Thyroid gland (tissue), 4 donors: ENCODE measurements at regions not wholly inside any gene's neighbourhood (a gene's known extent, or its start where the extent isn't known, plus 50 kb on each side); places are given as distances from the start of the nearest gene placed in this dataset.

Experiments
- DNase-seq, 2 donors: peaks; one replicate each; pipeline ENCODE4 v3.0.0-alpha.2; 2019
- H3K27ac ChIP-seq, 3 donors: fragments of 200-600 bp; sonication (generic); 1 replicate in 2 of 3; 2 replicates in 1 of 3; pipeline ENCODE4 v1.5.1; 2016 to 2019; ENCODE audit warnings: mild to moderate bottlenecking in 1 of 3, moderate library complexity in 1 of 3
- H3K27me3 ChIP-seq: fragments of 200-600 bp; sonication (generic); one replicate; pipeline ENCODE4 v1.5.1; 2019
- H3K36me3 ChIP-seq, 2 donors: fragments of 200-600 bp; sonication (generic); one replicate each; pipeline ENCODE4 v1.5.1; 2016 to 2019
- H3K4me1 ChIP-seq, 2 donors: fragments of 200-600 bp; sonication (generic); one replicate each; pipeline ENCODE4 v1.5.1; 2017 to 2019
- H3K4me3 ChIP-seq, 3 donors: fragments of 200-600 bp; sonication (generic); replicated peaks in 1 of 3; 1 replicate in 2 of 3; 2 replicates in 1 of 3; pipeline ENCODE4 v1.5.1; 2016; ENCODE audit warnings: mild to moderate bottlenecking in 1 of 3
- H3K9me3 ChIP-seq: fragments of 200-600 bp; sonication (generic); one replicate; pipeline ENCODE4 v1.5.1; 2017
- POLR2A ChIP-seq, 2 donors: fragments of 450-650 bp; IDR thresholded peaks; one replicate each; pipeline ENCODE4 v1.6.1; 2017; ENCODE audit warnings: antibody characterized with exemption in 2 of 2, mild to moderate bottlenecking in 2 of 2, moderate library complexity in 1 of 2
- WGBS, 2 donors: methylation state at CpG; one replicate each; pipeline ENCODE4 v1.1.5; 2017; 5-methylcytosine and 5-hydroxymethylcytosine counted together
- intact Hi-C: fragments of 100-400 bp; cut with DNase I; formaldehyde crosslinking; loops from one replicate; pipeline ENCODE4 v1.15.1; 2023
- TF ChIP-seq, protein P1 (sequence below), 6 experiments: fragments of 200-600 bp in 3 of 6; fragments of 450-650 bp in 3 of 6; sonication (generic) in 3 of 6; IDR thresholded peaks; one replicate each; pipeline ENCODE4 v1.5.1; 2016 to 2019; ENCODE audit warnings: antibody characterized with exemption in 6 of 6, mild to moderate bottlenecking in 2 of 6, inconsistent platforms in 1 of 6, moderate library complexity in 1 of 6

DNA sequence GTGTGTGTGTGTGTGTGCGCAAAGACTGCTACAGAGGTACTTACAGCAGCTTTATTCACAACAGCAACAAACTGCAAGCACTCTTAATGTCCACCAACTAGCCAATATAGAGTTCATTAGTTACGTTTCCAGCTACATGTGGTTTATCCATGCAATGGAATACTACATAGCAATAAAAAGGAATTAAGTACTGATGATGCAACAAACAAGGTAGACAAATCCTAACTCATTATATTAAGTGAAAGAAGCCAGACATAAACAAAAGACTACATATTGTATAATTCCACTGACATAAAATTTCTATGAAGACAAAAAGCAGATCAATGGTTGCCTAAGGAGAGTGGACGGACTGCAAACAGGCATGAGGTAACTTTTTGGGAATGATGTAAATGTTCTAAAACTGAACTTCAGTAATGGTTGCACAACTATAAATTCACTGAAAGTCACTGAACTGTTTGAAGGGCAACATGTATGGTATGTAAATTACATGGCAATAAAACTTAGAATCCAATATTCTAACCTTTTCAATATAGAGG, 433.7 kb downstream of the SHQ1 start:
- H3K4me1 ChIP-seq, result peaks cover 4 to 7% of the 10 kb centered on the region in 2 donors
- intact Hi-C loops, result no loop called here
- H3K27me3 ChIP-seq, result no peaks in the 10 kb centered on the region
- TF ChIP-seq, protein P1, sequence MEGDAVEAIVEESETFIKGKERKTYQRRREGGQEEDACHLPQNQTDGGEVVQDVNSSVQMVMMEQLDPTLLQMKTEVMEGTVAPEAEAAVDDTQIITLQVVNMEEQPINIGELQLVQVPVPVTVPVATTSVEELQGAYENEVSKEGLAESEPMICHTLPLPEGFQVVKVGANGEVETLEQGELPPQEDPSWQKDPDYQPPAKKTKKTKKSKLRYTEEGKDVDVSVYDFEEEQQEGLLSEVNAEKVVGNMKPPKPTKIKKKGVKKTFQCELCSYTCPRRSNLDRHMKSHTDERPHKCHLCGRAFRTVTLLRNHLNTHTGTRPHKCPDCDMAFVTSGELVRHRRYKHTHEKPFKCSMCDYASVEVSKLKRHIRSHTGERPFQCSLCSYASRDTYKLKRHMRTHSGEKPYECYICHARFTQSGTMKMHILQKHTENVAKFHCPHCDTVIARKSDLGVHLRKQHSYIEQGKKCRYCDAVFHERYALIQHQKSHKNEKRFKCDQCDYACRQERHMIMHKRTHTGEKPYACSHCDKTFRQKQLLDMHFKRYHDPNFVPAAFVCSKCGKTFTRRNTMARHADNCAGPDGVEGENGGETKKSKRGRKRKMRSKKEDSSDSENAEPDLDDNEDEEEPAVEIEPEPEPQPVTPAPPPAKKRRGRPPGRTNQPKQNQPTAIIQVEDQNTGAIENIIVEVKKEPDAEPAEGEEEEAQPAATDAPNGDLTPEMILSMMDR (IDR thresholded peaks at IDR 0.05), result no peak
- TF ChIP-seq POLR2A (IDR thresholded peaks at IDR 0.05), result no peak
- H3K9me3 ChIP-seq, result no peaks in the 10 kb centered on the region
- no peaks in the 10 kb centered on the region for H3K36me3 ChIP-seq
- no peak overlapping the region for H3K27ac ChIP-seq
- DNase-seq, result no peak
- H3K4me3 ChIP-seq, result no peak overlapping the region
- 62 to 67% methylated on average over 3 of the region's 3 CpGs for WGBS, 2 donors

GRCh38 chr3:72413228-72413627, 435.0 kb downstream of the SHQ1 start:
- intact Hi-C loops, result no loop called here
- H3K36me3 ChIP-seq, result no peaks in the 10 kb centered on the region
- 79 to 87% methylated on average over 4 of the region's 4 CpGs for WGBS, 2 donors
- no peak for DNase-seq
- H3K27ac ChIP-seq, result no peak overlapping the region
- TF ChIP-seq, protein P1 (IDR thresholded peaks at IDR 0.05), result no peak
- TF ChIP-seq POLR2A (IDR thresholded peaks at IDR 0.05), result no peak
- H3K4me3 ChIP-seq, result no peak overlapping the region
- no peaks in the 10 kb centered on the region for H3K27me3 ChIP-seq
- H3K4me1 ChIP-seq, result peaks cover 4 to 10% of the 10 kb centered on the region in 2 donors
- H3K9me3 ChIP-seq, result no peaks in the 10 kb centered on the region

GRCh38 chr3:72412340-72412956, 435.8 kb downstream of the SHQ1 start:
- H3K4me1 ChIP-seq, result peaks cover 4 to 11% of the 10 kb centered on the region in 2 donors
- no peak for DNase-seq
- WGBS, 2 donors, result 89 to 90% methylated on average over 5 of the region's 5 CpGs
- no peak for TF ChIP-seq POLR2A (IDR thresholded peaks at IDR 0.05)
- TF ChIP-seq, protein P1 (IDR thresholded peaks at IDR 0.05), result no peak
- no peak overlapping the region for H3K4me3 ChIP-seq
- no peak overlapping the region for H3K27ac ChIP-seq
- H3K27me3 ChIP-seq, result no peaks in the 10 kb centered on the region
- no peaks in the 10 kb centered on the region for H3K9me3 ChIP-seq
- intact Hi-C loops, result no loop called here
- no peaks in the 10 kb centered on the region for H3K36me3 ChIP-seq

GRCh38 chr3:72411843-72412242, 436.4 kb downstream of the SHQ1 start:
- Histone ChIP-seq H3K4me3 (no peak overlapping the region), H3K27me3 (no peaks in the 10 kb centered on the region), H3K9me3 (no peaks in the 10 kb centered on the region), H3K4me1 (peaks cover 4 to 11% of the 10 kb centered on the region in 2 donors), H3K27ac (no peak overlapping the region), H3K36me3 (no peaks in the 10 kb centered on the region)
- DNase-seq, result no peak
- 81 to 82% methylated on average over 1 of the region's 1 CpG for WGBS, 2 donors
- no peak for TF ChIP-seq POLR2A (IDR thresholded peaks at IDR 0.05)
- TF ChIP-seq, protein P1 (IDR thresholded peaks at IDR 0.05), result no peak
- intact Hi-C loops, result no loop called here

GRCh38 chr3:72411126-72411525, 437.1 kb downstream of the SHQ1 start:
- H3K9me3 ChIP-seq, result no peaks in the 10 kb centered on the region
- no peaks in the 10 kb centered on the region for H3K36me3 ChIP-seq
- H3K27me3 ChIP-seq, result no peaks in the 10 kb centered on the region
- peaks cover 9 to 16% of the 10 kb centered on the region in 2 donors for H3K4me1 ChIP-seq
- intact Hi-C loops, result no loop called here
- H3K27ac ChIP-seq, result no peak overlapping the region
- H3K4me3 ChIP-seq, result no peak overlapping the region
- no peak for DNase-seq
- WGBS, 2 donors, result 84 to 92% methylated on average over 2 of the region's 2 CpGs
- TF ChIP-seq POLR2A (IDR thresholded peaks at IDR 0.05), result no peak
- TF ChIP-seq, protein P1 (IDR thresholded peaks at IDR 0.05), result no peak
